Calu3 (cell line): ENCODE measurements at regions not wholly inside any gene's neighbourhood (a gene's known extent, or its start where the extent isn't known, plus 50 kb on each side); places are given as distances from the start of the nearest gene placed in this dataset.
"Not testable (repeated sequence)": the region's sequence is repeated elsewhere in the genome, so short reads cannot be mapped to it uniquely, and the experiment has no call there.

ENCODE experiments used
- BruUV-seq: library from RNA; stranded (reverse); fragments of 400-500 nt; replicated peaks from 2 replicates; lab custom pipeline; 2021; lab: Mats Ljungman, UMichigan
- CTCF ChIA-PET: fragments of 300-600 bp; sonication (Branson Sonifier 250); formaldehyde crosslinking; loops from one replicate; lab custom pipeline; 2022; ENCODE audit warnings: antibody characterized with exemption; lab: Charles Lee
- DNase-seq: peaks from one replicate; pipeline ENCODE4 v3.0.0; 2022
- H3K27ac Mint-ChIP-seq: one replicate; pipeline ENCODE4 v1.8.0; 2022; ENCODE audit warnings: mixed read lengths; ENCODE audit not compliant: unreplicated experiment
- H3K27me3 Mint-ChIP-seq: one replicate; pipeline ENCODE4 v1.8.0; 2022; ENCODE audit warnings: mixed read lengths; ENCODE audit not compliant: unreplicated experiment
- H3K36me3 Mint-ChIP-seq: one replicate; pipeline ENCODE4 v1.8.0; 2022; ENCODE audit warnings: mild to moderate bottlenecking, moderate library complexity, mixed read lengths; ENCODE audit not compliant: insufficient read depth, unreplicated experiment
- H3K4me1 Mint-ChIP-seq: one replicate; pipeline ENCODE4 v1.8.0; 2022; ENCODE audit warnings: mild to moderate bottlenecking, low read depth, mixed read lengths; ENCODE audit not compliant: unreplicated experiment
- H3K4me3 Mint-ChIP-seq: one replicate; pipeline ENCODE4 v1.8.0; 2022; ENCODE audit warnings: mild to moderate bottlenecking, low read depth, moderate library complexity, mixed read lengths; ENCODE audit not compliant: unreplicated experiment
- H3K9me3 Mint-ChIP-seq: one replicate; pipeline ENCODE4 v1.8.0; 2022; ENCODE audit warnings: low read depth, mixed read lengths; ENCODE audit not compliant: unreplicated experiment
- intact Hi-C: fragments of 100-400 bp; cut with micrococcal nuclease; formaldehyde crosslinking; loops from one replicate; pipeline ENCODE4 v1.10.0; 2022; ENCODE audit not compliant: unreplicated experiment
- TF ChIP-seq, protein P1 (sequence below): fragments of 200-600 bp; IDR thresholded peaks from one replicate; pipeline ENCODE4 v1.8.0; 2022; ENCODE audit warnings: antibody characterized with exemption; ENCODE audit not compliant: unreplicated experiment

- Mint-ChIP-seq H3K36me3 (no peaks in the 10 kb centered on the region), H3K27ac (no peak overlapping the region), H3K4me3 (no peak overlapping the region), H3K9me3 (no peaks in the 10 kb centered on the region), H3K4me1 (peaks cover 9% of the 10 kb centered on the region), H3K27me3 (no peaks in the 10 kb centered on the region)
- CTCF ChIA-PET, result no interaction called here
- no TSS peak for BruUV-seq
- DNase-seq, result no peak
- TF ChIP-seq, protein P1, sequence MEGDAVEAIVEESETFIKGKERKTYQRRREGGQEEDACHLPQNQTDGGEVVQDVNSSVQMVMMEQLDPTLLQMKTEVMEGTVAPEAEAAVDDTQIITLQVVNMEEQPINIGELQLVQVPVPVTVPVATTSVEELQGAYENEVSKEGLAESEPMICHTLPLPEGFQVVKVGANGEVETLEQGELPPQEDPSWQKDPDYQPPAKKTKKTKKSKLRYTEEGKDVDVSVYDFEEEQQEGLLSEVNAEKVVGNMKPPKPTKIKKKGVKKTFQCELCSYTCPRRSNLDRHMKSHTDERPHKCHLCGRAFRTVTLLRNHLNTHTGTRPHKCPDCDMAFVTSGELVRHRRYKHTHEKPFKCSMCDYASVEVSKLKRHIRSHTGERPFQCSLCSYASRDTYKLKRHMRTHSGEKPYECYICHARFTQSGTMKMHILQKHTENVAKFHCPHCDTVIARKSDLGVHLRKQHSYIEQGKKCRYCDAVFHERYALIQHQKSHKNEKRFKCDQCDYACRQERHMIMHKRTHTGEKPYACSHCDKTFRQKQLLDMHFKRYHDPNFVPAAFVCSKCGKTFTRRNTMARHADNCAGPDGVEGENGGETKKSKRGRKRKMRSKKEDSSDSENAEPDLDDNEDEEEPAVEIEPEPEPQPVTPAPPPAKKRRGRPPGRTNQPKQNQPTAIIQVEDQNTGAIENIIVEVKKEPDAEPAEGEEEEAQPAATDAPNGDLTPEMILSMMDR, result no peak
- intact Hi-C loops, result no loop called here
These were observed 92.1 kb downstream of the RMI1 start for GRCh38 chr9:84072621-84073180.

DNA sequence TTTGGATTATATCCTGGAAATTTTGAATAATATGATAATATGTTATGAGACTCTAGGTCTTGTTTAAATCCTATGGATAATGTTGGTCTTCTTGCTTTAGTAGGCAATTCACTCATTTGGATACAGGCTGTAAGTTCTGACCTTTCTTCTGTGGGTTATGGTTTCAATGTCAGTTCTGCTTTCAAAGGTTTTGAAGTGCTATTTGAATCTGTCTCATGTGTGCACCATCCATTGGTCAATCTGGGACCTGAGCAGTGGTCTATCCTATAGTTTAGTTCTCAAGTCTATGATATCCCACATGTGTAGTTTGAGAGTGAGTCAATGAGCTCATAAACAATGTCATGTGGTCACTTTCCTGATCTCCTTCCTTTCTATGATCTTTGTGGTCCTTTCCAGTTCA, 94.4 kb downstream of the RMI1 start:
- CTCF ChIA-PET, result no interaction called here

DNA sequence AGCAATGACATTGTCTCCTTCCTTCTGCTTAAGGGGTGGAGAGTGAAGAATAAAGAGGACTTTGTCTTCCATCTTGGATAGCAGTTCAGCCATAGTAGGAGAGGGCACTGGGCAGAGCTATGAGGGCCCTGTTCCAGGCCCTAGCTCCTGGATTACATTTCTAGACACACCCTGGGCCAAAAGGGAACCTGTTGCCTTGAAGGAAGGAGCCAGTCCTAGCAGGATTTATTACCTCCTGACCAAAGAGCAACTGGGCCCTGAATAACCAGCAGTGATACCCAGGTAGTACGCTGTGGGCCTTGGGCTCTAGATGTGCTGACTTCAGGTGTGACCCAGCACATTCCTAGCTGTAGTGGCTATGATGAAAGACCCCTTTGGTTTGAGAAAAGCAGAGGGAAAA, 95.8 kb downstream of the RMI1 start:
- H3K27ac Mint-ChIP-seq, result no peak overlapping the region
- no peaks in the 10 kb centered on the region for H3K27me3 Mint-ChIP-seq
- no peaks in the 10 kb centered on the region for H3K36me3 Mint-ChIP-seq
- no peak overlapping the region for H3K4me3 Mint-ChIP-seq
- peaks cover 2% of the 10 kb centered on the region for H3K4me1 Mint-ChIP-seq
- TF ChIP-seq, protein P1, result no peak
- CTCF ChIA-PET, result no interaction called here
- no TSS peak for BruUV-seq
- H3K9me3 Mint-ChIP-seq, result no peaks in the 10 kb centered on the region
- DNase-seq, result no peak
- intact Hi-C loops, result no loop called here

More for the DNA sequence above, 94.4 kb downstream of the RMI1 start:
- H3K27me3 Mint-ChIP-seq, result no peaks in the 10 kb centered on the region
- H3K27ac Mint-ChIP-seq, result no peak overlapping the region
- H3K36me3 Mint-ChIP-seq, result no peaks in the 10 kb centered on the region
- intact Hi-C loops, result no loop called here
- no peak for DNase-seq
- BruUV-seq, result no TSS peak
- TF ChIP-seq, protein P1, result no peak
- H3K9me3 Mint-ChIP-seq, result no peaks in the 10 kb centered on the region
- H3K4me1 Mint-ChIP-seq, result peaks cover 9% of the 10 kb centered on the region
- H3K4me3 Mint-ChIP-seq, result no peak overlapping the region

DNA sequence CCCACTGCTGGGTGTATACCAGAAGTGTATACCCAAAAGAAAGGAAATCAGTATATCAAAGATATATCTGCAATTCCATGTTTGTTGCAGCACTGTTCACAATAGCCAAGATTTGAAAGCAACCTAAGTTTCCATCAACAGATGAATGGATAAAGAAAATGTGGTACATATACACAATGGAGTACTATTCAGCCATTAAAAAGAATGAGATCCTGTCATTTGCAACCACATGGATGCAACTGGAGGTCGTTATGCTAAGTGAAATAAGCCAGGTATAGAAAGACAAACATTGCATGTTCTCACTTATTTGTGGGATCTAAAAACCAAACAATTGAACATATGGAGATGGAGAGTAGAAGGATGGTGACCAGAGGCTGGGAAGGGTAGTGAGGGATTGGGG, 97.2 kb downstream of the RMI1 start:
- CTCF ChIA-PET, intact Hi-C loops, H3K27me3 Mint-ChIP-seq, H3K36me3 Mint-ChIP-seq, H3K27ac Mint-ChIP-seq, DNase-seq, H3K9me3 Mint-ChIP-seq, BruUV-seq, H3K4me3 Mint-ChIP-seq, H3K4me1 Mint-ChIP-seq: not testable (repeated sequence)

GRCh38 chr9:84079994-84080393, 99.4 kb downstream of the RMI1 start:
- no peak for DNase-seq
- H3K27ac Mint-ChIP-seq, result no peak overlapping the region
- no peaks in the 10 kb centered on the region for H3K36me3 Mint-ChIP-seq
- BruUV-seq, result no TSS peak
- H3K4me1 Mint-ChIP-seq, result no peaks in the 10 kb centered on the region
- no peak overlapping the region for H3K4me3 Mint-ChIP-seq
- H3K27me3 Mint-ChIP-seq, result no peaks in the 10 kb centered on the region
- TF ChIP-seq, protein P1, result no peak
- no peaks in the 10 kb centered on the region for H3K9me3 Mint-ChIP-seq
- CTCF ChIA-PET, result no interaction called here
- intact Hi-C loops, result no loop called here
